Chondrocyte (in vitro differentiated cells): ENCODE measurements at regions not wholly inside any gene's neighbourhood (a gene's known extent, or its start where the extent isn't known, plus 50 kb on each side); places are given as distances from the start of the nearest gene placed in this dataset.

ENCODE experiments used
- DNase-seq: peaks from one replicate; pipeline ENCODE4 v3.0.0; 2021; ENCODE audit warnings: mixed read lengths, low spot score
- H3K27ac Mint-ChIP-seq: one replicate; pipeline ENCODE4 v1.8.0; 2021; ENCODE audit warnings: mild to moderate bottlenecking, moderate library complexity, mixed read lengths; ENCODE audit not compliant: unreplicated experiment
- H3K27me3 Mint-ChIP-seq: 2 replicates; pipeline ENCODE4 v1.8.0; 2021; ENCODE audit warnings: low read depth, mixed read lengths
- H3K36me3 Mint-ChIP-seq: 2 replicates; pipeline ENCODE4 v1.8.0; 2021; ENCODE audit warnings: low read depth, mixed read lengths
- H3K4me1 Mint-ChIP-seq: 2 replicates; pipeline ENCODE4 v1.8.0; 2021; ENCODE audit warnings: low read depth, mild to moderate bottlenecking, mixed read lengths
- H3K4me3 Mint-ChIP-seq: one replicate; pipeline ENCODE4 v1.8.0; 2021; ENCODE audit warnings: mild to moderate bottlenecking, moderate library complexity, mixed read lengths; ENCODE audit not compliant: unreplicated experiment
- H3K9me3 Mint-ChIP-seq: 2 replicates; pipeline ENCODE4 v1.8.0; 2021; ENCODE audit warnings: low read depth, mixed read lengths
- TF ChIP-seq, protein P1 (sequence below): fragments of 200-600 bp; sonication (generic); IDR thresholded peaks from 2 replicates; pipeline ENCODE4 v1.5.0; 2021; ENCODE audit warnings: antibody characterized with exemption, mild to moderate bottlenecking, moderate library complexity

- no peaks in the 10 kb centered on the region for H3K9me3 Mint-ChIP-seq
- DNase-seq: peak; percentile 82
- H3K4me1 Mint-ChIP-seq: no peaks in the 10 kb centered on the region
- TF ChIP-seq, protein P1, sequence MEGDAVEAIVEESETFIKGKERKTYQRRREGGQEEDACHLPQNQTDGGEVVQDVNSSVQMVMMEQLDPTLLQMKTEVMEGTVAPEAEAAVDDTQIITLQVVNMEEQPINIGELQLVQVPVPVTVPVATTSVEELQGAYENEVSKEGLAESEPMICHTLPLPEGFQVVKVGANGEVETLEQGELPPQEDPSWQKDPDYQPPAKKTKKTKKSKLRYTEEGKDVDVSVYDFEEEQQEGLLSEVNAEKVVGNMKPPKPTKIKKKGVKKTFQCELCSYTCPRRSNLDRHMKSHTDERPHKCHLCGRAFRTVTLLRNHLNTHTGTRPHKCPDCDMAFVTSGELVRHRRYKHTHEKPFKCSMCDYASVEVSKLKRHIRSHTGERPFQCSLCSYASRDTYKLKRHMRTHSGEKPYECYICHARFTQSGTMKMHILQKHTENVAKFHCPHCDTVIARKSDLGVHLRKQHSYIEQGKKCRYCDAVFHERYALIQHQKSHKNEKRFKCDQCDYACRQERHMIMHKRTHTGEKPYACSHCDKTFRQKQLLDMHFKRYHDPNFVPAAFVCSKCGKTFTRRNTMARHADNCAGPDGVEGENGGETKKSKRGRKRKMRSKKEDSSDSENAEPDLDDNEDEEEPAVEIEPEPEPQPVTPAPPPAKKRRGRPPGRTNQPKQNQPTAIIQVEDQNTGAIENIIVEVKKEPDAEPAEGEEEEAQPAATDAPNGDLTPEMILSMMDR: no peak
- H3K36me3 Mint-ChIP-seq: peaks cover 19% of the 10 kb centered on the region
- H3K27me3 Mint-ChIP-seq: no peaks in the 10 kb centered on the region
- H3K4me3 Mint-ChIP-seq: no peak overlapping the region
- no peak overlapping the region for H3K27ac Mint-ChIP-seq
Measured at GRCh38 chr17:77489239-77489892, 348.6 kb downstream of the SEC14L1 start.

- TF ChIP-seq, protein P1: no peak
- peaks cover under 1% of the 10 kb centered on the region for H3K4me1 Mint-ChIP-seq
- H3K27me3 Mint-ChIP-seq: no peaks in the 10 kb centered on the region
- no peaks in the 10 kb centered on the region for H3K9me3 Mint-ChIP-seq
- no peak overlapping the region for H3K27ac Mint-ChIP-seq
- DNase-seq: peak; percentile 93
- peaks cover 19% of the 10 kb centered on the region for H3K36me3 Mint-ChIP-seq
- no peak overlapping the region for H3K4me3 Mint-ChIP-seq
Measured at GRCh38 chr17:77489893-77490255, 349.1 kb downstream of the SEC14L1 start.

- Mint-ChIP-seq H3K27ac (no peak overlapping the region), H3K27me3 (no peaks in the 10 kb centered on the region), H3K36me3 (peaks cover 20% of the 10 kb centered on the region), H3K4me3 (no peak overlapping the region), H3K9me3 (no peaks in the 10 kb centered on the region), H3K4me1 (peaks cover 3% of the 10 kb centered on the region)
- TF ChIP-seq, protein P1: no peak
- peak; percentile 90 for DNase-seq
Measured at GRCh38 chr17:77490361-77491183, 349.8 kb downstream of the SEC14L1 start.

DNA sequence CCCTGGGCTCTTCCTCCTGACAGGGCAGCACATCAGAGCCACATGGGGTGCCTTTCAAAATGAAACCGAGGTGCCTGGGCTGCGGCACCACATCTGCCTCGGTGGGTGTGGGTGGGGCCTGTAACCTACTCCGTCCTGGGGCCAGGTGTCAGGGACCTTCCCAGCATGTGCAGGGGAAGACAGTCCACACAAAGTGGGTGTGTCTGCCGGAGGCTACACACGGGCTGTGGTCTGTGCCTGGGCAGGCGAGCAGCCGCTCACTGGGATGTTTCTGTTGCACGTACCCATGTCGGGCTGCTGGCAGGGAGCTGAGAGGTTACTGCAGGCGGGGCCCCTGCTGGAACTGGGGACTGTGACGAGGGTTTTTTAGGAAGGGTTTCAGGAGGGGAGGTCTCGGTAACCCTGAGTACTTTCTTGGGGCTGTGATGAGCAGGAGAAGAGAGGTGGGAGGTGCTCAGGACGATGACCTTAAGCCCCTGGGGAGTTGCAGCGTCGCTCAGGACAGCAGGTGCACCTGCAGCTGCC, 351.2 kb downstream of the SEC14L1 start:
- Mint-ChIP-seq H3K36me3 (peaks cover 20% of the 10 kb centered on the region), H3K9me3 (no peaks in the 10 kb centered on the region)

More for the DNA sequence above, 351.2 kb downstream of the SEC14L1 start:
- TF ChIP-seq, protein P1: no peak
- H3K27me3 Mint-ChIP-seq: no peaks in the 10 kb centered on the region
- DNase-seq: peak; percentile 75
- no peak overlapping the region for H3K4me3 Mint-ChIP-seq
- peaks cover 3% of the 10 kb centered on the region for H3K4me1 Mint-ChIP-seq
- peak overlapping the region; percentile 36 for H3K27ac Mint-ChIP-seq
